Stimulated activated CD4-positive, alpha-beta T cell treated with anti-CD3 and anti-CD28 coated beads, TNF-alpha, amount 100 ng/mL, for 48 hours (primary cell): ENCODE measurements at regions not wholly inside any gene's neighbourhood (a gene's known extent, or its start where the extent isn't known, plus 50 kb on each side); places are given as distances from the start of the nearest gene placed in this dataset.

ENCODE experiments used
- DNase-seq, 3 donors: peaks; one replicate each; pipeline ENCODE4 v3.0.0-alpha.2; 2020; ENCODE audit warnings: low read depth in 3 of 3

DNA sequence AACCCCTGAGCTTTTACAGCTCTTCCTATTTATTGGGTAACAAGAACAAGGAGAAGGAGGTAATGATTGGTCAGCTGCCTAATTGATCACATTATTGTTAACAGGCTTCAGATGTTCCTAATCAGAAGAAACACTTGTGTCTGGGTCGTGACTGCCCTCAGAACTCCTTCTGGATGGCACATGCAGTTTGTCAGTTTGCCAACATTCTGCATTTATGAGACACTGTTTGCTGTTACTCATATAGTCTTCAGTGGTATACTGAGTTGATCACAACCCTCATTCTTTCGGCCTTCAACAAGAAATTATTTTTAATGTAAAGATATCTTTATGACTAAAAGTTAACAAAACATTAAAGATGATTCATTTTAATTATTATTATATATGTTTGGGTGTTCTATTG is 95.7 kb upstream of the DOCK10 start:
- no peak for DNase-seq

DNA sequence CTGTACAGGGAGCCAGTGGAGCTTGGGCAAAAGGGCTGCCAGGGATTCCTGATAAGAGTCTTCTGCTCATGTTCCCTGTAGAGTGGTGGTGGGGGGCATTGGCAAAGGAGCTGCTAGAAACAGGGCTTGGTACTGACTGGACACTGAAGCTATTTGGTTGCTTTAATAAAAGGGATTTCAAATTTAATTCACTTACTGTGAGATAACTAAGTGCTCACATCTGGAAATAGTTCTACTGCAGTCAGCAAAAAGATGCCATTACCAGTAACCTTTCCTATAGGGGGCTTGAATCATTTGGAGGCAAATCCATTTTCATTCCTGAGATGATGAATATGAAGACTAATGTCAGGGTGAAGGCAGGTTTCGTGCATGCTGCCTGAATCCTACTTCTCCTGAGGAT is 94.3 kb upstream of the DOCK10 start:
- DNase-seq = no peak

DNA sequence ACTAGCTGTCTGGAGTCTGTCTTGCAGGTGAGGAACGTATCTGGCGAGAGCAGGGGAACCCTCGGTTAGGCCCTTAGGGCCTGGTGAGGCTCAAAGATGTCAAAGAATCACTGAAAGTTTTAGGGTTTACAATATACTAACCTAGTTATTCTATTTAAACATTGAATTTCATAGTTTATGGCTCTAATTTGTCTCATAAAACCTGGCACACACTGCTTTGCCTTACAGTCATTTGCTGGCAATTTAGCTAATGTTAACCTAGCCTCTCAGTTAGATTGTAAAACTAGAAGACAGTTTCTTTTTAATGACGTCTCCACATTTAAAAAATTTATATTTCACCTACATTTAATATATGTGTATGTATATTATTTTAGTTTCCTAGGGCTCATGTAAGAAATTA is 89.6 kb upstream of the DOCK10 start:
- DNase-seq = no peak

DNA sequence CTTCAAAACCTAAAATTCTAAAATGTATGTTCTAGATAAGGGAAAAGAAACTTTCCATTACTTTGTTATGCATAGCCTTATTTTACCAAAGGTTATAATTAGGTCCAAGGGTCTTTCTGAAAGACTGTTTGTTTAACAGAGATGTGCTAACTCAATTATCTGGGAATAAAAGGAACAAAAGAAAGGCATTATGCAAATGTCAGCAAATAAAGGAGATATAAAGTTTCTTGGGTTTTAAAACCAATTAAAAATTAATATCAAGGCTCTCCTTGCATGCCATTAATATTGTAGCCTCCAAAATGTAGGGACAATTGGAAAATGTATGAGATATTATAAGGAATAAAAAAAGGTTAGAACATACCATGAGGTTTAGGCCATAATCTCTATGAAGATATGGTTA is 87.8 kb upstream of the DOCK10 start:
- no peak for DNase-seq

DNA sequence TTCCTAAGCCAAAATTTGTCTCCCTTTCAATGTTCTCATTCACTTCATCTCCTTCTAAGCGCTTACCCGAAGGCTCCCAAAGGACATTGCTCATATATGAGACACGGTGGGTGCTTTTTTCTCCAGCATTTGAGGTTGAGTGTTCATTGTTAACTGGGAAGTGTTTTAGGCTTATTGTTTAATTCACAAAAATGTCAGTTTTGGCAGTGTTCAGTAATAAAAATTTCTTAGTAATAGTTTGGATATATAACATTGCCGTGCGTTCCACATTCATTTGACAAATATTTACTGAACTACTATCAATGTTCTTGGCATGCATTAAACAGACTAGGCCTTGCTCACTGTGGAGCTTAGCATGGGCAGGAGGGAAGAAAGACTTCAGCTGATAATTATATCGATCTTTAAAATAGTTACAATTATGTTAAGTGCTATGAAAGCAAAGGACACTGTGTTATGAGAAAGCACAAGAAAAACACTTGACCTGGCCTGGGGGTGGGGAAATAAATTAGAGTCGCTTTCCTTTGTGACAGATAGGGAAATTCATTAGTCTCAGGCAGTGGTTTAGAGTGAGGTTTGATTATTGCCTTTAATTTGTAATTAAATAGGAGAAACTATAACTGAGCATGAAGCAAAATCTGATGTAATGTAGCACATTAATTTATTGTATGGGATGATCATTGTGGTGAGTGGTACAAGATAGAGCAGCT is 82.2 kb upstream of the DOCK10 start:
- DNase-seq = no peak

DNA sequence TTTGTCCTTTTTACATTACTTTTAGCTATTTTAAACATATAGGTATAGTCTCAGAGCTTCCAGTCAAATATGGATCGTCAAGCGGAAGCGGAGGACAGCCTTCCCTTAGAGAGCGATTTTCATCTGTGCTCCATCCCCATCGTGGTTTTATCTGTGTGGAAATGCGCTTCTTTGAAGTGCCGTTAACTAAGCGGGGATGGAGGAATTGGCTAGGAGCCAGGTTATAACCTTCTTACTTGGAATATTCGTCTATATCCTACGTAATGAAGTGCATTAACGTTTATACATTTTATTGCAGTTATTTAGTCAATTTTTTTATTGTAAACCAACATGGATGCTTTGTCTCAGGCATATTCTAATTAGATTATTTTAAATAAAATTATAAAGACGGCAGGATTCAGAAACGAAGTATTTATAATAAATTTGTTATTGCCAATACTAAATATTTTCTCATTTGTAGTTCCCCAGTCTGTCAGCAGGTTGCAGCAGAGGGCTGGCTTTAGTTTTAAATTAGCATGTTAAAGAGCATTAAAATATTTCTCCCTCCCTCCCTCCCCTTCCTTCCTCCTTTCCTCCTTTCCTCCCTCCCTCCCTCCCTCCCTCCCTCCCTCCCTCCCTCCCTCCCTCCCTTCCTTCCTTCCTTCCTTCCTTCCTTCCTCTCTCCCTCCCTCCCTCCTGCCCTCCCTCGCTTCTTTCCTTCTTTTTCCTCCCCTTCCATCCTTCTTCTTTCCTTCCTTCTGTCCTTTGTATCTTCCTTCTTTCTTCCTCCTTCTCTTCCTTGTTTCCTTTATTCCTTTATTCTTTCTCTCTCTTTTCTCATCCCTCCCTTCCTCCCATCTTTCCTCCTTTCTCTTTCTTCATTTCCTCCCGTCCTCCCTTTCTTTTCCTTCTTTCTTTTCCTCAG is 80.6 kb upstream of the DOCK10 start:
- peak in 1 of 3 donors; percentile 8 for DNase-seq

DNA sequence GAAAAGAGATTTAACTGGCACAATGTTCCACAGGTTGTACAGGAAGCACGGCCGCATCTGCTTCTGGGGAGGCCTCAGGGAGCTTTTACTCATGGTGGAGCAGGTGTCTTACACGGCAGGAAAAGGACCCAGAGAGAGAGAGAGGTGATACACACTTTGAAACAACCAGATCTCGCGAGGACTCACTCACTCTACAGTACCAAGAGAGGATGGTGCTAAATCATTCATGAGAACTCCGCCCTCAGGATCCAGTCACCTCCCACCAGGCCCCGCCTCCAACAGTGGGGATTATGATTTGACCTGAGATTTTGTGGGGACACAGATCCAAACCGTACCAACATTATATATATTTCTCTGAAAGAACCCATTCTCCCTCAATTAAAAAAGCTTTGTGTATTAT is 79.7 kb upstream of the DOCK10 start:
- DNase-seq = no peak

DNA sequence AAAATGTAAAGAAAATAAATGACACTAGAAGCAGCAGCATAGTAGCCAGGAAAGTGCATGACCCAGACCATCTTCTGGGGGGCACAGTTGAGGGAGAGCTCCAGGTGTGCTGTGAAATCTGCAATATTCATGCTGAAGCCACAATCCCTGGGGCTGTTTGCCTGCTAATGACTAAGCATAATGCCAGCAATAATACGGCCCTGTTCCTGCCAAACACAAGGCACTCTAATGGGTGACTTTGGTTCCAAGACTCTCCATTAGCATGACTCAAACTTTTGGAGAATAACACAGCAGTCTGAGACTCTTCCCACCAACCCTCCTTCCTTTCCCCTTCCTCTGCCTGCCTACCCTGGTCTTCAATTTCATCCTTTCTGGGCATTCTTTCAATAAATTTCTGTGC is 77.9 kb upstream of the DOCK10 start:
- DNase-seq = no peak

DNA sequence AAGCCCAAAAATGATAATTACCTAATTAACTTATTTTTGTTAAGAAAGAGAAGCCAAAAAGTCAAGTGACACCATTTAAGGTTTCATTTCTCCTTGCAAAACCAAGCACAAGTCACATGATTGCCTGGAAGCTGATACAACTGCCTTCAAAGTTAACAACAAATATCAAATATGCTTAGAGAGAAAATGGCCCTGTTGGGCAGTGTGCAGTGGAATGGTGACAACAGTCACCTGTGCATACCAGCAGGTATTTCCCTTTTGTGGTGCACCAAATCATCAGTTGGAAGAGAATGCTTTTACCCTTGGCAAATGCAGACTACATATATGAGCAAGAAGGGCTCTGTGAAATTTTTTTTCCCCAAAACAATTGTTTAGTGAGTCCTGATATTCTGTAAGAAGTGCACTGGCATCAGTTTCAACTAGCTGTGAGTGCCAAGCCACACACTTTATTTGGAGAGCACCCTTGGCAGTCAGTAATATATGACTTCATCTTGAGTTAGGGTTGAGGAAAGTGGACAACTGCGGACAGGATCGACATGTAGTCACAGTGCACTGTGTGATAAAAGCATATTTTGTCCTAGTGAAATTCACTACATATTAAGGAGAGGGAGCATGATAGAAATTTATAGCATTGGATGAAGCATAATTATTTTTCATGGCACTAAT is 74.9 kb upstream of the DOCK10 start:
- no peak for DNase-seq

DNA sequence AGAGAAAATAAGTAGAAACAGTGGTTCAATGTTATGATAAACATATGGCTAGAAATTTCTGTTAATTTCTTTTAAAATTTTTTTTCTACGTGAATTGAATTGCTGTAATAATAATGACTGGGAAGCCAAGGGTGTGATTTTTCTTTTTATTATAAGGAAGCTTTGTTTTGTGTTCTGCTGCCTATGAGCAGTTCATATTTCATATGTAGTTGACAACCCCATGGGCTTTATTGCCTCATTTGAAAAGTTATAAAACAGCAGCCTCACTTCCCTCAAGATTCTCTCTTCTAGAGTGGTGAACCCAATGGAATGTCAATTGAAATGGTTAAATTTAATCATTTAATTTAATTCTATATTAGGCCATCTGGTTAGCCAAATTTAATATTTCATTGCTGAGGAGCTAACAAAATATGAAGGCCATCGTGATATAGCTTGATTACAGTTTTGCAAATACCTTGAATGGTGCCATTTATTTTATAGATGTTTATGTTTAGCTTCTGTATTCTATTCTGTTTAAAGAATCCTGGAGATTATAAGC is 72.6 kb upstream of the DOCK10 start:
- no peak for DNase-seq

DNA sequence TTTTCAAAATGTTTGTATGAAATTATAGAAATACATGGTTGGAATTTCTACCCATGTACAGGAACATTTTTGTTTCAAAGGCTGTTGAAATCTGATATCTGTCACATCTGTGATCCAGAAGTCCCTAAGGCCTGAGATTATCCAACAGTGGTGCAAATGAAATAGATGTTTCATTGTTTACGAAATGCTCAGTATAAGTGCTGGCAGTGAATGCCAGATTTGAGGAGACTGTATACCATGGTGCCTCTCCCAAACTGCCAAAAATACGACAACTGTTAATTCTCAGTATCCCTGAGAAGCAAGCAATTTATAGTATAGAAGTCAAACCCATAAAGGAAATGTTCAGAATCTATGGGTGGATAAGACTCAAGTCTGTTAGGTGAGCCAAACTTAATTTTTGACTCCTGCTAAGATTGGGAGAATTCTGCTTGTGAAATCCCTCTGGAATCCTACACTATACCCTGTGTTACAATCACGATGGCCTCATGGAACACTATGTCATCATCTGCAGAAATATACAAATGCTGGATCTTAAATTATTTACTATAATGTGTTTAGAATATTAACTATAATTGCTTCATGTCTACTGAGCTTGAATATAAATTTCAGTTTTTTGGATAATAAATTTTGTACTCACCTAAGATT is 71.2 kb upstream of the DOCK10 start:
- no peak for DNase-seq

DNA sequence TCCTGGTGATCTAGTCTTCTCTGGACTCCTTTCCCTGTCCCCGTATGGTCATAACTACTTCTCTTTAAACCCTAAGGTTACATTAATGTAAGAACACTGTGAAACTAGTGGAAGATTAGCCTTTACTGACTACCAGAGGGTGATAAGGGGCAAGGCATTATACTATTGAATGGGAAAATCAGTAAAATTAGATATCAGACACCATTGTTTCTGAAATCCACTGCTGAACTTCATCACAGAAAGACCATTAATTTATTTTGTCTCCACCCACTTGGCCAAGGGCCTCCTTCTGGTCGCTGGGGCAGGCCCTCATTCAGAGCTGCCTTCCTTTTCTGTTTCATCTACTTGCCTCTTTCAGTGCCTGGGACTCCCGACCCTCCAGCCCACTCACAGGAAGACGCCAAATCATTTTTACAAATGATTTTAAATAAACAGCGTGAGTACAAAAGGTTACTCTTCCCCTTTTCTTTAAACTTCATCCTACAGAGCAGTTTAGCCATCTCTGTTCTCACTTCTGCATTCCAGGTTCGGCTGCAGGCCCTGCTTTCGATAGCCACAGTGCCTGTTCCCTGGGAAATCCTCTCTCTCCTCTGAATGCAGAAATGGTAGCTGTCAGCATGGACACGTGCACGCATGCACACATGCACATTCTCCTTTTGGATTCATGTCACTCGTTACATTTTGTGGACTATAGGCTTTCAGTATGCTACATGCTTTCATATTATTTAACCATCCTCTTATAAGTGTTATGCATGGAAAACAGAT is 70.3 kb upstream of the DOCK10 start:
- no peak for DNase-seq

DNA sequence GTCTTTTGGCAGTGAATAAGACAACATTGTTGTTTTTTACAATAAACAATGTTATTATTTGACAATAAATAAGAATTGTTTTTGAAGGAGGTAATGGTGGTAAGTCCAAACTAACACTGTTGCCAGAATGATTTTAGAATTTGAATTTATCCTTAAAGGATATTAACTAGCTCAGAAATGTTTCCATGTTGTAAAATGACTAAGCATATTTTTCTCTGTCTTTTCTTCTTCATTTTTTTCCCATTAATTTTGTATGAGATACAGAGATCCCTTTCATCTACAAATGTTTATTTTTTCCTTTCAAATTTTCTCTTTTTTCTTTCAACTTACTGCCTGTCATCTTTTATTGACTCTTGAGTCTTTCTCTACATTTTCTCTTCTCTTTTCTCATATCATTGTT is 66.5 kb upstream of the DOCK10 start:
- DNase-seq = no peak

DNA sequence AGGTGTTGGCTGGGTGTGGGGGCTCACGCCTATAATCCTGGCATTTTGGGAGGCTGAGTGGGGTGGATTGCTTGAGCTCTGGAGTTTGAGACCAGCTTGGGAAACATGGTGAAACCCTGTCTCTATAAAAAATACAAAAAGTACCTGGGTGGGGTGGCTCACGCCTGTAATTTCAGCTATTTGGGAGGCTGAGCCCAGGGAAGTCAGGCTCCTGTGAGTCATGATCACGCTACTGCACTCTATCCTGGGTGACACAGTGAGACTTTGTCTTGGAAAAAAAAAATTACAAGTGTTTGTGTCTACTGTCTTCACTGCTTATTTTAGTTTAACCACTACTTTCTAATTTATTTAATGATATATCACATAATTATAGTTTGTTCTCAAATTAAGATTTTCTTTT is 62.7 kb upstream of the DOCK10 start:
- DNase-seq = no peak

DNA sequence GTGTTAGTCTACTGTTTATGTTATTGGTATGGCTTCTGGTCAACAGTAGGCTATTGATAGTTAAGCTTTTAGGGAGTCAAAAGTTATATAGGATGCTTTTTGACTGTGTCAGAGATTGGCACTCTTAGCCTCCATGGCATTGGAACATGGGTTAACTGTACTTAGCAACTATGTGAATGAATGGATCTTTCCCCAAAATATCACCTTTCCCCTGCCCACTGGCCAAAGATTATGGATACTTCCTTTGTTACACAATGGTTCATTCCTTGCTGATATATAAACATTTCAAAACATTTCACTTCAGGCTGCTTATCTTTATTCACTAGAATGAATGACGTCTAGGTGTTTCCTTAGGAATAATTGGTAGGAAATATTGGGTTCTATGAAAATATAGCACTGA is 62.1 kb upstream of the DOCK10 start:
- no peak for DNase-seq

DNA sequence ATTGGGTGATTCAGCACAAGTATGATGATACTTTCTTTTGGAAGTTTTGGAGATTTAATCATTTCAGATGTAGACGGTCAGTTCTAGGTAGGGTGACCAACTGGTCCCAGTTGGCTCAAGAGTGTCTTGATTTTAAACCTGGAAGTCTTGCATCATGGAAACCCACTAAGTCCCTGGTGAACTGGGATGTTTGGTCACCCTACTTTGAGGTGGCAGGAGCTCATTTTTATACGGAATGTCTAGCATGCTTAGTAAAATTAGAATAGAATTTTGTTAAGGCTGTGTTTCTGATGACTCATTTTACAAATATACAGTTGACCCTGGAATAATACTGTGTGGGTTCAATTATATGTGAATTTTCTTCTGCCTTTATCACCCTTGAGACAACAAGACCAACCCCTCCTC is 61.5 kb upstream of the DOCK10 start:
- DNase-seq = no peak

DNA sequence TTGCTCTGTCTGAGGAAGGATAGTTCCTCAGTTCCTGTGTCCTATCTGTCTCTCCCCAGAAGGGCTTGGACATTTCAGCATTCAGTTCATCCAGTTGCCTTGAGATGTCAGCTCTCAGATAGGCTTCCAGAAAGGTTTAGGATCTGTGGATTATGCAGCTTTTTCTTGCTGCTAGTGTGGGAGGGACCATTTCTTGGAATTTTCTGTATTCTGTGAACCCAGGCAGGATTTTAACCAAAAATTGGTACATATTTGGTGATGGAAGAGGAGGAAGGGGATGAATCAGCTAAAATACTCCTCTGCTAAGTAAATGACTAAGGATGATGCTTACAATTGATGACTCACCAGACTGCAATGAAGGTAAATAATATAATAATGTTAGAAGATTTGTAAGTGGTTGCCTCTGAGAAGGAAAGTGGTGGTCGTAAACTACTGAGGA is 58.6 kb upstream of the DOCK10 start:
- no peak for DNase-seq

DNA sequence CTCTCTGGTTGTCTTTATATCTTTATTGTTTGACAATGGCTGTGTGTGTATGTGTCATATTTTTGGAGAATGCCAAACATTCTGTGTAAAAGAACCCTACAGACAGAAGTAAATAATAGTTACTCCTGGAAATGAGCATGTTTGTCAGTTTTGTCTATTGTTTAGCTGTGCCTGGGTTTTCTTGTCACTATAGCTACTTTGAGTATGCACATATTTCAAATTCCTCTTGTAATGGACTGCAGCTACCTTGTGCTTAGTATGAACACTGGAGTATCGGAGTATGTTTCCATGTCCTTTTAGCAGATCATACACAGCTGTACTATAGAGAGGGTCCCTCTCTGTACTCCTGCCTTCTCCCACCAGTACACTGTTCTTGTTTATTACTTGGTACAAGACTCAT is 58.0 kb upstream of the DOCK10 start:
- no peak for DNase-seq

DNA sequence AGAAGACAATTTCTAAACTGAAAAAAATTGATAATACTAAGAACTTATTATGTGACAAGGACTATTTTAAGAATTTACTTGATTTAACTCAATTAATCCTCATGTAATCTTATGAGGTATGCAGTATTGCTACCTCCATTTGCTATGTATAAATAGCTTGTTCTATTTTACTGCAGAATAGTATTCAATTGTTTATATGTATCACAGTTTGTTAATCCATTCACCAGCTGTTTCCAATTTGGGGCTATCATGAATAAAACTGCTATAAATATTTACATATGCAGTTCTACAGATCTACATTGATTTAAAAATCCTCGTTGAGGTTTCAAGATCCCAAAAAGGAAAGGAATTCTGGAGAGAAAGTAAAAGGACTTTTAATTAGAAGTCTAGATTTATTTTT is 54.8 kb upstream of the DOCK10 start:
- no peak for DNase-seq
